ENCODE measurements at regions not wholly inside any gene's neighbourhood (a gene's known extent, or its start where the extent isn't known, plus 50 kb on each side); places are given as distances from the start of the nearest gene placed in this dataset.

GRCh38 chr20:6660441-6660840 is 107.0 kb upstream of the BMP2 start:
- TF ChIP-seq POLR2AphosphoS5 (IDR thresholded peaks at IDR 0.05; ENCODE audit: borderline replicate concordance, low read depth, low read length) (no peak), EZH2 (IDR thresholded peaks at IDR 0.05) (no peak)
